Endothelial cell (in vitro differentiated cells): ENCODE measurements at regions not wholly inside any gene's neighbourhood (a gene's known extent, or its start where the extent isn't known, plus 50 kb on each side); places are given as distances from the start of the nearest gene placed in this dataset.

Experiments
- DNase-seq: peaks from one replicate; pipeline ENCODE4 v3.0.0; 2021; ENCODE audit warnings: low spot score
- H3K27ac Mint-ChIP-seq: one replicate; pipeline ENCODE4 v1.8.0; 2021; ENCODE audit warnings: mixed read lengths, inconsistent platforms; ENCODE audit not compliant: unreplicated experiment
- H3K27me3 Mint-ChIP-seq: one replicate; pipeline ENCODE4 v1.8.0; 2021; ENCODE audit warnings: mild to moderate bottlenecking, moderate library complexity, mixed read lengths, inconsistent platforms; ENCODE audit not compliant: unreplicated experiment
- H3K36me3 Mint-ChIP-seq: one replicate; pipeline ENCODE4 v1.8.0; 2021; ENCODE audit warnings: mild to moderate bottlenecking, low read depth, mixed read lengths, inconsistent platforms; ENCODE audit not compliant: unreplicated experiment
- H3K4me1 Mint-ChIP-seq: one replicate; pipeline ENCODE4 v1.8.0; 2021; ENCODE audit warnings: mild to moderate bottlenecking, mixed read lengths, inconsistent platforms; ENCODE audit not compliant: unreplicated experiment
- H3K4me3 Mint-ChIP-seq: one replicate; pipeline ENCODE4 v1.8.0; 2021; ENCODE audit warnings: mild to moderate bottlenecking, mixed read lengths, inconsistent platforms; ENCODE audit not compliant: unreplicated experiment
- H3K9me3 Mint-ChIP-seq: one replicate; pipeline ENCODE4 v1.8.0; 2021; ENCODE audit warnings: mixed read lengths, inconsistent platforms; ENCODE audit not compliant: unreplicated experiment
- TF ChIP-seq, protein P1 (sequence below): fragments of 200-600 bp; sonication (generic); IDR thresholded peaks from one replicate; pipeline ENCODE4 v1.5.0; 2021; ENCODE audit warnings: antibody characterized with exemption; ENCODE audit not compliant: unreplicated experiment

DNA sequence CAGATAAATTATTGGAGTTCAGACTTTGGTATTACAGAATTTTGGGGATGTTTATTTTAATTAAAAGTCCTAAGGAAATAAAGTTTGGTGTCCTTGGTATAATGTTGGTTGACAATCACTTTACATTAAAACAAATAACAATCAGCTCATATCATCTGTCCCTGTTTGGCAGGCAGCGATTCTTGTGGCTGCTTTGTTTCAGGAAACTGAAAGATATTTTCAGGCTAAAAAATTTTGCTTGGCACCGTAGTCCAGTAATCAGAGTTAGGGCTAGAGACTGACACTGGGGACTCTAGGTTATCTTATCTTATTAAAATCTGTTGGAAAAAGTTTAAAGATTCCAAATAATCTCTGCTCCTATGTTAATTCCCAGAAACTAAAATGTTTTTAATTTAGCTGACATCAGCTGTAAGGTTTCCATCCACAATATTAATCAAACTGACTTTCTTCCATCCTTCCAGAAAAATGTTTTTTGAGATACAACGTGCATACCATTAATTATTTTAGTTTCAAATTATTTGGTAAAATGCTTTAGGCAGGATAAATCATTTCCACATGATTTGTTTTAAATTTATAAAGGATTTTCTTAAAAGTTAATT is 97.6 kb downstream of the ZIC5 start:
- no peak overlapping the region for H3K27ac Mint-ChIP-seq
- no peak for DNase-seq
- peaks cover 8% of the 10 kb centered on the region for H3K4me1 Mint-ChIP-seq
- H3K36me3 Mint-ChIP-seq, result no peaks in the 10 kb centered on the region
- TF ChIP-seq, protein P1, sequence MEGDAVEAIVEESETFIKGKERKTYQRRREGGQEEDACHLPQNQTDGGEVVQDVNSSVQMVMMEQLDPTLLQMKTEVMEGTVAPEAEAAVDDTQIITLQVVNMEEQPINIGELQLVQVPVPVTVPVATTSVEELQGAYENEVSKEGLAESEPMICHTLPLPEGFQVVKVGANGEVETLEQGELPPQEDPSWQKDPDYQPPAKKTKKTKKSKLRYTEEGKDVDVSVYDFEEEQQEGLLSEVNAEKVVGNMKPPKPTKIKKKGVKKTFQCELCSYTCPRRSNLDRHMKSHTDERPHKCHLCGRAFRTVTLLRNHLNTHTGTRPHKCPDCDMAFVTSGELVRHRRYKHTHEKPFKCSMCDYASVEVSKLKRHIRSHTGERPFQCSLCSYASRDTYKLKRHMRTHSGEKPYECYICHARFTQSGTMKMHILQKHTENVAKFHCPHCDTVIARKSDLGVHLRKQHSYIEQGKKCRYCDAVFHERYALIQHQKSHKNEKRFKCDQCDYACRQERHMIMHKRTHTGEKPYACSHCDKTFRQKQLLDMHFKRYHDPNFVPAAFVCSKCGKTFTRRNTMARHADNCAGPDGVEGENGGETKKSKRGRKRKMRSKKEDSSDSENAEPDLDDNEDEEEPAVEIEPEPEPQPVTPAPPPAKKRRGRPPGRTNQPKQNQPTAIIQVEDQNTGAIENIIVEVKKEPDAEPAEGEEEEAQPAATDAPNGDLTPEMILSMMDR, result no peak
- no peak overlapping the region for H3K4me3 Mint-ChIP-seq
- H3K9me3 Mint-ChIP-seq, result no peaks in the 10 kb centered on the region
- H3K27me3 Mint-ChIP-seq, result peaks cover 1% of the 10 kb centered on the region

DNA sequence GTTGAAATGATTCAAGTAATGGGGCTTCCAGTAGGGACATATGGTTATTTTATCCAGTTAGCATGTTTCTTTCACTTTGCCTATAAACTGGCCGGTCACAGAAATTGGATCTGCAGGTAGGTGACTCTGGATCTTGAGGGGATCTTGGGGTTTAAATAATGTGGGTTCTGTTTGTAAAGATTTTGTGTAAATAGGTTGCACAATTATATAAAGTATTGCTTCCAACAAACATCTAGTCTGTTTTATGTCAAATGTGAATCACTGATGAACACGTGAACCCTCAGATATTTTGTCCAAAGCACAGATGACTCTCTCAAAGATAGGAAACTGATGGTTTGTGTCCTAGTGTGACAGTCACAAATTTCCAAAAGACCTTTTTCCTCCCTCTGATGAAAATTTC is 98.4 kb downstream of the ZIC5 start:
- no peaks in the 10 kb centered on the region for H3K36me3 Mint-ChIP-seq
- H3K27ac Mint-ChIP-seq, result no peak overlapping the region
- peaks cover 6% of the 10 kb centered on the region for H3K4me1 Mint-ChIP-seq
- no peaks in the 10 kb centered on the region for H3K9me3 Mint-ChIP-seq
- TF ChIP-seq, protein P1, result no peak
- no peak overlapping the region for H3K4me3 Mint-ChIP-seq
- DNase-seq, result no peak
- H3K27me3 Mint-ChIP-seq, result peaks cover 1% of the 10 kb centered on the region

DNA sequence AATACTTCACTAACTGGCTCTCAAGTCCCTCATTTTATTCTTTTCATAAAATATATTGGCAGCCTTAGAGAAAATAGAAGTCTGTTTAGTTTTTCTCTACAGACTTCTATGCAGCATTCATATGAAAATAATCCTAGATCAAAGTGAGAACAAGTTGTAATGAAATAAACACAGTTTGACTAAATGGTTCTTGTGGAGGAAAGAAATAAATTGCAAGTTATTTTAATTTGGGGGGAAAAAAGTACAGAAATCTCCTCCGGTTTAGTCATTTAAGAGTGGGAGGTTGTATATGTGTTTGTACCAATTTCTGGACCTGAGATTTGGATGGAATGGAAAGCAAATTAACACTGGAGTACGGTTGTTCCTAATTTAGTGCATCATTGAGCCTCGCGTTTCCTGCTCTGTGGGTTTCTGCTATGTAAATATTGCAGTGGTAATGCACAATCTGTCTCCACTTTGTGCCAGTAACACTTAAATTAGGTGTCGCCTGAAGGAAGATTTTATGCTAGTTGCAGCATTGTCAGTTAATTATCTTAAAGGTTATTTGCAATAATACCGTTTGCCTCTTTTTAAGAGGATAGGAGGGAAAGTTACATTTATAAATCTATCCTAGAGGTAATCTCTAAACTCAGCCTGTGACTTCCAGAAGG is 100.2 kb downstream of the ZIC5 start:
- Mint-ChIP-seq H3K9me3 (no peaks in the 10 kb centered on the region), H3K27ac (no peak overlapping the region), H3K4me3 (no peak overlapping the region), H3K4me1 (peaks cover 3% of the 10 kb centered on the region), H3K27me3 (no peaks in the 10 kb centered on the region), H3K36me3 (no peaks in the 10 kb centered on the region)
- TF ChIP-seq, protein P1, result no peak
- no peak for DNase-seq

DNA sequence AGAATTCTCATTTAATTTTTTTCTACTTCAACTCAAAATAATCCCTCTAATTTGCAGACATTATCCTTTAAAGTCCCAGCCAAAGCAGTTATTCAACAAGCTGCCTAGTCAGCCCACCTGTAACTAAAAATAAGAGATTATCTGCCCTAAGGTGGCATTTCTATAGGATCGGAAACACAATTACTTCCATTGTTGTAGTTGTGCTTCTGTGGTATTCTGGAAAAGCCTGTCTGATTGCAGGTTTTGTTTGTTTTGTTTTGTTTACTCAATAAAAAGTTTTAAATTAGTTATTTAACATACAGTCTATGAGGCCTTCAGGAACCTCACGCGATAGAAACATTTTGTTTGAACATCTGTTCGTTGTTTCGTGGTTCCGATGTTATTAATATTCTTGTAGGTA is 101.0 kb downstream of the ZIC5 start:
- Mint-ChIP-seq H3K27me3 (no peaks in the 10 kb centered on the region), H3K27ac (no peak overlapping the region), H3K4me1 (peaks cover 3% of the 10 kb centered on the region), H3K4me3 (no peak overlapping the region), H3K36me3 (no peaks in the 10 kb centered on the region), H3K9me3 (no peaks in the 10 kb centered on the region)
- TF ChIP-seq, protein P1, result no peak
- DNase-seq, result no peak

DNA sequence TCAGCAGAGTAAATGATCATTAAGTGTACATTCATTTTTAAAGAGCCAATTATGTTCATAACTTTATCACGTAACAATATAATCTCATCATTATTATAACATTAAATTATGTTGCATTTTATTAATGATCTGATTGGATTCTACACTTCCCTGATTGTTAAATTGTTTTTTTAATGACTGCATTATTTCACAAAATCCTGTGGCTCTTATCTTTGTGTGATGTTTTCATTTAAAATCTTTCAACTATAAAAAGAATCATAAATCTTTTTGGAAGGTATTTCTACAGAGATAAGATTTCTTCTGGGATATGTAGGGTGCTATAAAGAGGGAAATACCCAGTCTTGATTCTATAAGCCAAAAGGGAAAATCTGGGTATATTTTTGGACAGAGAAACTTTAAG is 101.7 kb downstream of the ZIC5 start:
- Mint-ChIP-seq H3K27ac (no peak overlapping the region), H3K9me3 (no peaks in the 10 kb centered on the region), H3K4me1 (peaks cover 5% of the 10 kb centered on the region), H3K27me3 (no peaks in the 10 kb centered on the region), H3K4me3 (no peak overlapping the region), H3K36me3 (no peaks in the 10 kb centered on the region)
- TF ChIP-seq, protein P1, result no peak
- no peak for DNase-seq
